ENCODE measurements at regions not wholly inside any gene's neighbourhood (a gene's known extent, or its start where the extent isn't known, plus 50 kb on each side); places are given as distances from the start of the nearest gene placed in this dataset.

DNA sequence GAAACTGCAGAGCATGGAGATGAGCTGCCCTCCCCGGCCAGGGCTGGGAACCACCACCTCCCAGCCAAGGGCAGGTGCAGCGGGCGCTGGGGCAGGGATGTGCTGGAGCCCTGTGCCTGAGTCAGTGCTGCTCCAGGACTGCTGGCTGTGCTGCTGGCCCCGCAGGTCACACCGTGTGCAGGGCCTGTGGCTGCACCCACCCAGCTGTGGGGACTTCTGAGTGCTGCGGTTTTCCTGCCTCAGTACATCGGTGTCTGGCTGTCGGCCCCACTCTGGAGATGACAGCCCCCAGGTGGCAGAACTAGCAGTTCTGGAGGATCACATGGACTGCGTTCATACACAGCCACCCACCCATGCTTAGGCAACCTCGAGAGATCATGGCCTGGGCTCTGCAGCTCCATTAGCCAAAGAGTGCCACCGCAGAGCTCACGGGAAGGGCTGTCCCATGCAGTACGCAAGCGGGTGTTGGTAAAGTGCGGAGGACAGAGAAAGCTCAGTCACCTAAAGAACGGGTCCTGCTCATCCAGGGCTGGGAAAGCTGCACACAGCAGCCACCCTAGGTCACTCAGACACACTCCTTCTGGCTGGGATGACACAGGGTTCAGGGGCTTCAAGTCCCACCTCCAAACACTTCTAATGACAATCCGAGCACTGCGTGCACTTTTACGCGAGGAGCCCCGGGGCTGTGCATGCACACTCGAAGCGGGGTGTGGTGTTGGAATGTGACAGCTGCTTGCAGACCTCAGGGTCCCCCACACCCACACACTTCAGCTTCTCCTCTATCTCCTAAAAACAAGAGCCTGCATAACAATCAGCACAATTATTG, 198.1 kb upstream of the PPP2R2D start:
- no peaks in the 10 kb centered on the region for H3K36me3 ChIP-seq (ENCODE audit: low read depth, missing control alignments)
- no peaks in the 10 kb centered on the region for H3K27me3 ChIP-seq
- no peak overlapping the region for H3K4me3 ChIP-seq
- H3K4me1 ChIP-seq = no peaks in the 10 kb centered on the region
- no peaks in the 10 kb centered on the region for H3K9me3 ChIP-seq
- H3K27ac ChIP-seq = no peak overlapping the region
- intact Hi-C loops (cut with DNase I; ENCODE audit: low total_unique reads) = no loop called here
- 66 to 83% methylated on average over 18 to 23 of the region's 23 CpGs for WGBS, 2 donors
- DNase-seq = no peak
- TF ChIP-seq POLR2A (IDR thresholded peaks at IDR 0.05) = no peak
- TF ChIP-seq, protein P1, sequence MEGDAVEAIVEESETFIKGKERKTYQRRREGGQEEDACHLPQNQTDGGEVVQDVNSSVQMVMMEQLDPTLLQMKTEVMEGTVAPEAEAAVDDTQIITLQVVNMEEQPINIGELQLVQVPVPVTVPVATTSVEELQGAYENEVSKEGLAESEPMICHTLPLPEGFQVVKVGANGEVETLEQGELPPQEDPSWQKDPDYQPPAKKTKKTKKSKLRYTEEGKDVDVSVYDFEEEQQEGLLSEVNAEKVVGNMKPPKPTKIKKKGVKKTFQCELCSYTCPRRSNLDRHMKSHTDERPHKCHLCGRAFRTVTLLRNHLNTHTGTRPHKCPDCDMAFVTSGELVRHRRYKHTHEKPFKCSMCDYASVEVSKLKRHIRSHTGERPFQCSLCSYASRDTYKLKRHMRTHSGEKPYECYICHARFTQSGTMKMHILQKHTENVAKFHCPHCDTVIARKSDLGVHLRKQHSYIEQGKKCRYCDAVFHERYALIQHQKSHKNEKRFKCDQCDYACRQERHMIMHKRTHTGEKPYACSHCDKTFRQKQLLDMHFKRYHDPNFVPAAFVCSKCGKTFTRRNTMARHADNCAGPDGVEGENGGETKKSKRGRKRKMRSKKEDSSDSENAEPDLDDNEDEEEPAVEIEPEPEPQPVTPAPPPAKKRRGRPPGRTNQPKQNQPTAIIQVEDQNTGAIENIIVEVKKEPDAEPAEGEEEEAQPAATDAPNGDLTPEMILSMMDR (IDR thresholded peaks at IDR 0.05) = no peak

DNA sequence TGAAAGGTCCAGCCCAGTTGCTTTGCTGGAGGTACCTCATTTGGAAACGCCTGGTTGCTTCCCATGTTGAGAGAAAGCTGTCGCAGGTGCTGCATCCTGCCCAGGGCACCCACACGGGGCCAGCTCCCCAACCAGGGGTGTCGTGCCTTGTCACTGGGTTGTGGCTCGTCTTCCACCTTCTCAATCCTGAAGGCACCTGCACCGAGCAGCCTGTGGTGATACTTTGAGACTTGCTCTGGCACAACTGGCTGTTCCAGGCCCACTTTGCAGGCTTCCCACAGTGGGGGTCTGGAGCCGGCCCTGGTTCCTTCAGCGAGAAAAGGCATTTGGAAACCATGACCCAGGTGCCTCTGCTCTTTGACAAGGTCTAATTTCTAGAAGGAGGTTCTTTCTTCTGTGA, 197.3 kb upstream of the PPP2R2D start:
- H3K27me3 ChIP-seq = no peaks in the 10 kb centered on the region
- no peaks in the 10 kb centered on the region for H3K4me1 ChIP-seq
- intact Hi-C loops (cut with DNase I; ENCODE audit: low total_unique reads) = no loop called here
- no peak overlapping the region for H3K27ac ChIP-seq
- H3K4me3 ChIP-seq = no peak overlapping the region
- TF ChIP-seq, protein P1 (IDR thresholded peaks at IDR 0.05) = no peak
- TF ChIP-seq POLR2A (IDR thresholded peaks at IDR 0.05) = no peak
- no peaks in the 10 kb centered on the region for H3K9me3 ChIP-seq
- no peaks in the 10 kb centered on the region for H3K36me3 ChIP-seq (ENCODE audit: low read depth, missing control alignments)
- 74 to 94% methylated on average over 8 of the region's 8 CpGs for WGBS, 2 donors
- DNase-seq = no peak

DNA sequence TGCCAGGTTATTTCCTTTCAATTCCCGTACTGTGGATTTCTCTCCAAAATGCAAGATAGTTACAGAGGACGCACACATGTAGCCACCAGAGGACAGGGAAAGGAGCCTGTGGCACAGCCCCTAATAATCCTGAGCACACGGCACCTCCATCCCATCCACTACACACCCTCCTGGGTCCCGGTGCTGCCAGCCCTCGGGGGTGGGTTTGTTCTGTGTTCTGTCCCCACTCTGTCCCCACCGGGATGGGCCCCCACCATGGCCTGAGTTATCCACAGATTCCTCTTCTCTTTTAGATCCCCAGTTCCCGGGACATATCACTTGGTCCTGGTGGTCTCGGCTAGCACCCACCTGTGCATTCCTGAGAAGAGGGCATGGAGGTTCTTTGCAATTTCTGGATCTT, 196.9 kb upstream of the PPP2R2D start:
- no peak overlapping the region for H3K4me3 ChIP-seq
- no peak overlapping the region for H3K27ac ChIP-seq
- DNase-seq = no peak
- no peaks in the 10 kb centered on the region for H3K9me3 ChIP-seq
- TF ChIP-seq, protein P1 (IDR thresholded peaks at IDR 0.05) = no peak
- no peak for TF ChIP-seq POLR2A (IDR thresholded peaks at IDR 0.05)
- no peaks in the 10 kb centered on the region for H3K36me3 ChIP-seq (ENCODE audit: low read depth, missing control alignments)
- no peaks in the 10 kb centered on the region for H3K4me1 ChIP-seq
- intact Hi-C loops (cut with DNase I; ENCODE audit: low total_unique reads) = no loop called here
- H3K27me3 ChIP-seq = no peaks in the 10 kb centered on the region
- 92 to 94% methylated on average over 8 of the region's 8 CpGs for WGBS, 2 donors

DNA sequence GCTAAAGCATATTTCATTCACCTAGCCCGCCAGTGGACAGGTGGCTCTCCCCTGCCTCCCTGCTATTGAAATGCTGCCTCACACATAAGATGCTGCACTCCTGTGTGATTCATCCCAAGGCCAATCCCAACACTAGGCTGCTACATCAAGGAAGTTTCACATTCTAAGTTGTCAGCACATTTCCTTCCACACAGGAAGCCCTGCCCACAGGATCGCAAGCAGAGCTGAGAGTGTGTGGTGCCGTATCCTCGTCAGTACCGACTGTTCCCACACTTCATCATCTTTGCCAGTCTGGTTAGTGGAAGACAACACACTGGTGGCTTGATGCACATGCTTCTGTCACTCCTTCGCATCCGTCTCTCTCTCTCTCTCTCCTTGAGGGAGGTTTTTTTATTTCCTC, 194.3 kb upstream of the PPP2R2D start:
- intact Hi-C loops (cut with DNase I; ENCODE audit: low total_unique reads) = no loop called here
- no peaks in the 10 kb centered on the region for H3K9me3 ChIP-seq
- no peak overlapping the region for H3K27ac ChIP-seq
- 80 to 88% methylated on average over 7 of the region's 7 CpGs for WGBS, 2 donors
- no peaks in the 10 kb centered on the region for H3K27me3 ChIP-seq
- DNase-seq = no peak
- no peaks in the 10 kb centered on the region for H3K36me3 ChIP-seq (ENCODE audit: low read depth, missing control alignments)
- H3K4me1 ChIP-seq = no peaks in the 10 kb centered on the region
- no peak overlapping the region for H3K4me3 ChIP-seq
- TF ChIP-seq, protein P1 (IDR thresholded peaks at IDR 0.05) = no peak
- no peak for TF ChIP-seq POLR2A (IDR thresholded peaks at IDR 0.05)

DNA sequence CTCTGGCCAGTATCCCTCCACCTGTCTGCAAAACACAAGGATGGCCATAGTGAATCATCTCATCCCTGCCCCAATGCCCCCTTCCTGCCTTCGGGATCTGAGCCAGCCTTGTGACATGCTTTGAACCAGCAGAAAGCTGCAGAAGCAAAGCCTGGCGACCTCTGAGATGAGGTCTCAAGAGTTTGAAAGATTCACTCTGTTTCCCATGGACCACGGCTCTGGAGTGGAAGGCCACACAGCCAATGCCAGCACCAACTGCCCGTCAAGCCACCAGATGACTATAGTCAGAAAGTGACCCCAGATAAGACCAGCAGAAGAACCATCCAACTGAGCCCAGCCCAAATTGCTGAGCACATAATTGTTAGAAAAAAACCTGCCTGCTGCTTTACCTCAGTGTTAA, 193.9 kb upstream of the PPP2R2D start:
- no peak for DNase-seq
- no peak overlapping the region for H3K4me3 ChIP-seq
- no peak overlapping the region for H3K27ac ChIP-seq
- TF ChIP-seq POLR2A (IDR thresholded peaks at IDR 0.05) = no peak
- TF ChIP-seq, protein P1 (IDR thresholded peaks at IDR 0.05) = no peak
- H3K36me3 ChIP-seq (ENCODE audit: low read depth, missing control alignments) = no peaks in the 10 kb centered on the region
- intact Hi-C loops (cut with DNase I; ENCODE audit: low total_unique reads) = no loop called here
- 74 to 81% methylated on average over 2 to 4 of the region's 4 CpGs for WGBS, 2 donors
- no peaks in the 10 kb centered on the region for H3K4me1 ChIP-seq
- H3K9me3 ChIP-seq = no peaks in the 10 kb centered on the region
- no peaks in the 10 kb centered on the region for H3K27me3 ChIP-seq

Data from testis (tissue), 2 donors.